ENCODE measurements at regions not wholly inside any gene's neighbourhood (a gene's known extent, or its start where the extent isn't known, plus 50 kb on each side); places are given as distances from the start of the nearest gene placed in this dataset.

- H4K91ac ChIP-seq (replicated peaks; ENCODE audit: insufficient read length, low read length): no peak overlapping the region
- no peaks in the 10 kb centered on the region for H3K4me1 ChIP-seq (replicated peaks in 1 of 4; ENCODE audit: control insufficient read depth in 3 of 4, insufficient read depth in 4 of 4, low read length in 3 of 4)
- H2BK120ac ChIP-seq (replicated peaks; ENCODE audit: low read depth, low read length): no peak overlapping the region
- no peak overlapping the region for H3K18ac ChIP-seq (ENCODE audit: extremely low read depth, low read length)
- H4K20me1 ChIP-seq (replicated peaks in 1 of 2; ENCODE audit: control insufficient read depth in 1 of 2, insufficient read depth in 2 of 2, low read length in 2 of 2): no peaks in the 10 kb centered on the region
- H4K5ac ChIP-seq (ENCODE audit: insufficient read length, low read depth, low read length): no peak overlapping the region
- 95 to 100% methylated on average over 2 to 4 of the region's 4 CpGs for WGBS, 2 experiments (ENCODE audit: extremely low coverage in 1 of 2, insufficient coverage in 1 of 2, insufficient read length in 1 of 2, insufficient replicate concordance in 2 of 2, low coverage in 1 of 2, low lambda C conversion rate in 2 of 2, missing lambda C conversion rate in 1 of 2)
- H2BK20ac ChIP-seq (ENCODE audit: low read length): no peak overlapping the region
- no peak overlapping the region for H3K23ac ChIP-seq (ENCODE audit: insufficient read length)
- no peak overlapping the region for H2AK5ac ChIP-seq (ENCODE audit: low read depth, low read length)
- POLR2A ChIA-PET (ENCODE audit: partially characterized antibody): no interaction called here
- DNase-seq (ENCODE audit: low read depth in 1 of 2, low spot score in 2 of 2) (no peak), FAIRE-seq (no peak)
- no peak overlapping the region for H3K4ac ChIP-seq (replicated peaks; ENCODE audit: insufficient read length, low read depth, low read length)
- no peak overlapping the region for H3K56ac ChIP-seq (replicated peaks; ENCODE audit: insufficient read length, low read depth, low read length)
- no peak overlapping the region for H3K9ac ChIP-seq (replicated peaks in 1 of 4; ENCODE audit: extremely low read depth in 1 of 4, low read depth in 3 of 4, low read length in 3 of 4)
- H3K9me3 ChIP-seq (ENCODE audit: insufficient read depth in 2 of 2, low read depth in 1 of 2, low read length in 1 of 2): no peaks in the 10 kb centered on the region; a peak in 1 of 4 replicates
- H2BK12ac ChIP-seq (ENCODE audit: low read depth, low read length): no peak overlapping the region
- no peaks in the 10 kb centered on the region for H3K36me3 ChIP-seq (ENCODE audit: control insufficient read depth in 2 of 4, insufficient read depth in 4 of 4, low read length in 3 of 4)
- no peak overlapping the region for H4K8ac ChIP-seq (ENCODE audit: extremely low read depth, insufficient read depth, low read length)
- H3K4me2 ChIP-seq (ENCODE audit: insufficient read depth in 1 of 2, low read depth in 2 of 2, low read length in 2 of 2): no peak overlapping the region
- H3K79me2 ChIP-seq (ENCODE audit: control insufficient read depth in 1 of 2, insufficient read depth in 2 of 2, low read length in 2 of 2): no peaks in the 10 kb centered on the region
- TF ChIP-seq RXRA (IDR thresholded peaks at IDR 0.05; ENCODE audit: insufficient read depth, low read depth, low read length) (no peak), SRF (IDR thresholded peaks at IDR 0.05; ENCODE audit: low read depth, low read length) (no peak)
- H3K14ac ChIP-seq (ENCODE audit: insufficient read length): no peak overlapping the region
- H3K4me3 ChIP-seq (ENCODE audit: extremely low read depth in 1 of 4, insufficient read depth in 2 of 4, low read depth in 3 of 4, low read length in 4 of 4): no peak overlapping the region
- H2BK5ac ChIP-seq (ENCODE audit: low read depth, low read length): no peak overlapping the region
- H3K79me1 ChIP-seq (ENCODE audit: low read depth, low read length): no peaks in the 10 kb centered on the region
- H3K27ac ChIP-seq (ENCODE audit: low read depth, low read length): no peak overlapping the region
- no peaks in the 10 kb centered on the region for H3K27me3 ChIP-seq (replicated peaks in 1 of 4; ENCODE audit: control insufficient read depth in 3 of 4, extremely low read depth in 1 of 4, insufficient read depth in 3 of 4, low read length in 3 of 4)
- no peaks in the 10 kb centered on the region; the same call in 1 of the 2 replicates for H3K23me2 ChIP-seq (ENCODE audit: low read depth, low read length)
- H2BK15ac ChIP-seq (ENCODE audit: low read length): no peak overlapping the region
- H2AFZ ChIP-seq (ENCODE audit: low read length): no peak overlapping the region
- CTCF ChIA-PET (ENCODE audit: partially characterized antibody): no interaction called here
These were observed 179.8 kb upstream of the ELAC2 start for GRCh38 chr17:13197586-13197985.
